SU-DHL-6 (cell line): ENCODE measurements at regions not wholly inside any gene's neighbourhood (a gene's known extent, or its start where the extent isn't known, plus 50 kb on each side); places are given as distances from the start of the nearest gene placed in this dataset.

ENCODE experiments used
- H2AFZ ChIP-seq: fragments of 200-600 bp; sonication (generic); 2 replicates; pipeline ENCODE4 v1.6.1; 2014; ENCODE audit warnings: low read depth, mild to moderate bottlenecking, moderate library complexity, mixed read lengths, antibody characterized with exemption, low read length; ENCODE audit not compliant: severe bottlenecking
- H3F3A ChIP-seq: fragments of 200-600 bp; shearing (Covaris generic); 2 replicates; pipeline ENCODE4 v1.6.0; 2016; ENCODE audit warnings: antibody characterized with exemption, mild to moderate bottlenecking; ENCODE audit not compliant: insufficient read depth
- H3K27ac ChIP-seq: fragments of 200-600 bp; sonication (generic); 2 replicates; pipeline ENCODE4 v1.5.1; 2016; ENCODE audit warnings: low read depth, mild to moderate bottlenecking, low read length, moderate library complexity, mixed read lengths
- H3K27me3 ChIP-seq: fragments of 200-600 bp; sonication (generic), shearing (Covaris generic); 2 replicates; pipeline ENCODE4 v1.6.0; 2014; ENCODE audit warnings: mild to moderate bottlenecking, low read length
- H3K36me3 ChIP-seq: fragments of 200-600 bp; sonication (generic); 2 replicates; pipeline ENCODE4 v1.6.1; 2014; ENCODE audit warnings: mild to moderate bottlenecking, low read length, mixed read lengths
- H3K4me2 ChIP-seq: fragments of 300-600, 200-600 bp; shearing (Covaris generic), sonication (generic); 2 replicates; pipeline ENCODE4 v1.6.0; 2014; ENCODE audit warnings: low read length, low read depth, mild to moderate bottlenecking; ENCODE audit not compliant: poor library complexity, severe bottlenecking
- H3K4me3 ChIP-seq: fragments of 200-600 bp; sonication (generic); 2 replicates; pipeline ENCODE4 v1.5.1; 2014; ENCODE audit warnings: antibody characterized with exemption, low read length, mild to moderate bottlenecking, mixed read lengths; ENCODE audit not compliant: insufficient read depth, poor library complexity, severe bottlenecking
- H3K79me2 ChIP-seq: fragments of 200-600 bp; sonication (generic); 2 replicates; pipeline ENCODE4 v1.6.1; 2014; ENCODE audit warnings: mild to moderate bottlenecking, low read length, moderate library complexity; ENCODE audit not compliant: insufficient read depth
- H3K9ac ChIP-seq: fragments of 200-600 bp; sonication (generic); 2 replicates; pipeline ENCODE4 v1.7.0; 2014; ENCODE audit warnings: mild to moderate bottlenecking, low read length
- H3K9me2 ChIP-seq: fragments of 200-600 bp; sonication (generic); replicated peaks from 2 replicates; pipeline ENCODE4 v1.6.1; 2014; ENCODE audit warnings: low read length; ENCODE audit not compliant: insufficient read depth
- H3K9me3 ChIP-seq: fragments of 200-600 bp; sonication (generic); 2 replicates; pipeline ENCODE4 v1.6.1; 2014; ENCODE audit warnings: low read length, mixed read lengths; ENCODE audit not compliant: insufficient read depth
- H4K20me1 ChIP-seq: fragments of 200-600 bp; sonication (generic); 2 replicates; pipeline ENCODE4 v1.6.1; 2014; ENCODE audit warnings: low read depth, mild to moderate bottlenecking, antibody characterized with exemption, low read length, moderate library complexity, mixed read lengths
- EZH2phosphoT487 ChIP-seq: fragments of 200-600 bp; sonication (generic), shearing (Covaris generic); conservative IDR thresholded peaks from 2 replicates; pipeline ENCODE4 v1.6.1; 2018; ENCODE audit warnings: mild to moderate bottlenecking, antibody characterized with exemption, low read length, moderate library complexity, mixed read lengths
- TF ChIP-seq, protein P1 (sequence below): fragments of 200-600 bp; sonication (generic); IDR thresholded peaks from one replicate; pipeline ENCODE4 v1.5.1; 2017; ENCODE audit warnings: antibody characterized with exemption, mild to moderate bottlenecking, low read length, moderate library complexity; ENCODE audit not compliant: insufficient read depth, poor library complexity, severe bottlenecking

DNA sequence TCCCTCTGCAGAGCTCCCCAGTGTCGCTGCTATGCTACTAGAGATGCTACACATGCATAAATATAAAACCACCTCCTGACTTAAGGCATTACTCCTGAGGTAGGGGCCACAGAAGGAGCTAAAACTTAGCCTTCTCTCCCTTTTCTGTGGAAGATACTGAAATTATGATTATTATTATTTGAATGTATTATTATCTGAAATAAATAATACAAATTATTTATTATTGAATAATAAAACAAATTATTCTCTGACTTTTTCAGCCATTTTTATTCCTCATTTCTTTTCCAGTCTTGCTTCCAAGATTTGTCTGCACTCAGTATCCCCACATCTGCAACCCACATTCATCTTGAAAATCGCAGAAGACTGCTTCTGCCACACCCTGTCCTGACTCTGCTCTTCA, 414.9 kb upstream of the ACO1 start:
- Histone ChIP-seq H3K27me3 (no peaks in the 10 kb centered on the region), H3K9ac (no peak overlapping the region), H3K9me2 (no peaks in the 10 kb centered on the region), H4K20me1 (no peaks in the 10 kb centered on the region), H3K79me2 (no peaks in the 10 kb centered on the region), H3K27ac (no peak overlapping the region), H3K9me3 (no peaks in the 10 kb centered on the region), H3F3A (no peaks in the 10 kb centered on the region), H3K4me3 (no peak overlapping the region), H2AFZ (no peak overlapping the region), H3K4me2 (no peak overlapping the region), H3K36me3 (no peaks in the 10 kb centered on the region)
- TF ChIP-seq, protein P1, sequence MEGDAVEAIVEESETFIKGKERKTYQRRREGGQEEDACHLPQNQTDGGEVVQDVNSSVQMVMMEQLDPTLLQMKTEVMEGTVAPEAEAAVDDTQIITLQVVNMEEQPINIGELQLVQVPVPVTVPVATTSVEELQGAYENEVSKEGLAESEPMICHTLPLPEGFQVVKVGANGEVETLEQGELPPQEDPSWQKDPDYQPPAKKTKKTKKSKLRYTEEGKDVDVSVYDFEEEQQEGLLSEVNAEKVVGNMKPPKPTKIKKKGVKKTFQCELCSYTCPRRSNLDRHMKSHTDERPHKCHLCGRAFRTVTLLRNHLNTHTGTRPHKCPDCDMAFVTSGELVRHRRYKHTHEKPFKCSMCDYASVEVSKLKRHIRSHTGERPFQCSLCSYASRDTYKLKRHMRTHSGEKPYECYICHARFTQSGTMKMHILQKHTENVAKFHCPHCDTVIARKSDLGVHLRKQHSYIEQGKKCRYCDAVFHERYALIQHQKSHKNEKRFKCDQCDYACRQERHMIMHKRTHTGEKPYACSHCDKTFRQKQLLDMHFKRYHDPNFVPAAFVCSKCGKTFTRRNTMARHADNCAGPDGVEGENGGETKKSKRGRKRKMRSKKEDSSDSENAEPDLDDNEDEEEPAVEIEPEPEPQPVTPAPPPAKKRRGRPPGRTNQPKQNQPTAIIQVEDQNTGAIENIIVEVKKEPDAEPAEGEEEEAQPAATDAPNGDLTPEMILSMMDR: no peak
- no peak for TF ChIP-seq EZH2phosphoT487

- Histone ChIP-seq H3F3A (no peaks in the 10 kb centered on the region), H3K27me3 (peaks cover 3% of the 10 kb centered on the region; the same call in 1 of the 2 replicates), H4K20me1 (no peaks in the 10 kb centered on the region), H3K9ac (no peak overlapping the region), H3K79me2 (no peaks in the 10 kb centered on the region), H3K27ac (no peak overlapping the region), H3K9me3 (0 out of 2 replicates have a peak, but pooled peaks cover 3% of the 10 kb centered on the region), H3K4me2 (no peak overlapping the region), H3K9me2 (no peaks in the 10 kb centered on the region), H3K4me3 (no peak overlapping the region), H3K36me3 (no peaks in the 10 kb centered on the region), H2AFZ (no peak overlapping the region)
- TF ChIP-seq, protein P1: no peak
- no peak for TF ChIP-seq EZH2phosphoT487
Observed at GRCh38 chr9:31983895-31984294, 400.5 kb upstream of the ACO1 start.

DNA sequence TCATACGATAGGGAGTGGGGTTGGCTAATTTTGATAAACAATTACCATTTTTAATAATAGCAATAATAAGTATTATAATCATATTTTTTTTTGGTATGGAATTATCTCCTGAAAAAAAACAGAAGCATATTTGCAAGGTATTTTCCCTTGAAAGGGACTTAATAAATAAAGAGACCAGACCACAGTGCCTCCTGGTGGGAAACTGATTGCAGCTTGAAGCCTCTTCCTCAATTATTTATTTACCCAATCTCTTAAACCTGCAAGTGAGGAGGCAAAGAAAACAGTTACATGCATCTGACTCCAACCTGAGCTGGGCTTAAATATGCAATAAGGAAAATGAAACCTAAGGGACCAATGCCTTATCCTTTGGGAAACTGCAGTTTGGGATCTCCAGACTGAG, 388.1 kb upstream of the ACO1 start:
- no peaks in the 10 kb centered on the region for H3K9me3 ChIP-seq
- H3K4me3 ChIP-seq: no peak overlapping the region
- H3K9me2 ChIP-seq: 0 out of 2 replicates have a peak, but pooled peaks cover 3% of the 10 kb centered on the region
- no peak overlapping the region for H3K4me2 ChIP-seq
- TF ChIP-seq, protein P1: no peak
- TF ChIP-seq EZH2phosphoT487: no peak
- H3K9ac ChIP-seq: no peak overlapping the region
- no peaks in the 10 kb centered on the region for H3F3A ChIP-seq
- no peaks in the 10 kb centered on the region for H4K20me1 ChIP-seq
- H3K36me3 ChIP-seq: no peaks in the 10 kb centered on the region
- H3K27ac ChIP-seq: no peak overlapping the region
- no peaks in the 10 kb centered on the region for H3K79me2 ChIP-seq
- H2AFZ ChIP-seq: no peak overlapping the region
- H3K27me3 ChIP-seq: no peaks in the 10 kb centered on the region
